Mucosa of descending colon (tissue), 3 donors: ENCODE measurements at regions not wholly inside any gene's neighbourhood (a gene's known extent, or its start where the extent isn't known, plus 50 kb on each side); places are given as distances from the start of the nearest gene placed in this dataset.
"Not testable (repeated sequence)": the region's sequence is repeated elsewhere in the genome, so short reads cannot be mapped to it uniquely, and the experiment has no call there.

Experiments used
- ATAC-seq: fragments of 200-7000 bp; cut with Tn5 transposase; one replicate; pipeline ENCODE4 v1.9.1; 2020; ENCODE audit warnings: mild to moderate bottlenecking, moderate library complexity
- DNase-seq, 3 donors: peaks; one replicate each; pipeline ENCODE4 v3.0.0-alpha.2; 2020
- H3K36me3 ChIP-seq: fragments of 200-600 bp; one replicate; pipeline ENCODE4 v1.8.0; 2021; ENCODE audit warnings: low read depth, mild to moderate bottlenecking
- H3K4me1 ChIP-seq: fragments of 200-600 bp; one replicate; pipeline ENCODE4 v1.8.0; 2021; ENCODE audit warnings: low read depth, mild to moderate bottlenecking
- H3K4me3 ChIP-seq: fragments of 200-600 bp; one replicate; pipeline ENCODE4 v1.8.0; 2021; ENCODE audit warnings: mild to moderate bottlenecking
- H3K9me3 ChIP-seq: fragments of 200-600 bp; one replicate; pipeline ENCODE4 v1.8.0; 2021; ENCODE audit warnings: mild to moderate bottlenecking
- CTCF ChIP-seq: fragments of 200-600 bp; IDR thresholded peaks from one replicate; pipeline ENCODE4 v1.8.0; 2022; ENCODE audit warnings: antibody characterized with exemption, mild to moderate bottlenecking
- intact Hi-C, 2 donors: fragments of 100-400 bp; cut with DNase I in 1 of 2; cut with micrococcal nuclease in 1 of 2; formaldehyde crosslinking; loops; one replicate each; pipeline versions ENCODE4 v1.11.0 to v1.11.1; 2022; cut with DNase I, micrococcal nuclease
- donor health status: DM: no; HTN: no; CAD: no; lungs with moderate emphysema.
- donor health status: DM: no; HTN: no; CAD: no.
- donor health status: DM: no; HTN: yes; CAD: no.

- intact Hi-C loops, H3K36me3 ChIP-seq, H3K9me3 ChIP-seq, ATAC-seq, H3K4me1 ChIP-seq, H3K4me3 ChIP-seq: not testable (repeated sequence)
- DNase-seq: peak in 1 of 3 donors; percentile 10
Observed at GRCh38 chr2:89756616-89757015, 1065.1 kb downstream of the RPIA start.

DNA sequence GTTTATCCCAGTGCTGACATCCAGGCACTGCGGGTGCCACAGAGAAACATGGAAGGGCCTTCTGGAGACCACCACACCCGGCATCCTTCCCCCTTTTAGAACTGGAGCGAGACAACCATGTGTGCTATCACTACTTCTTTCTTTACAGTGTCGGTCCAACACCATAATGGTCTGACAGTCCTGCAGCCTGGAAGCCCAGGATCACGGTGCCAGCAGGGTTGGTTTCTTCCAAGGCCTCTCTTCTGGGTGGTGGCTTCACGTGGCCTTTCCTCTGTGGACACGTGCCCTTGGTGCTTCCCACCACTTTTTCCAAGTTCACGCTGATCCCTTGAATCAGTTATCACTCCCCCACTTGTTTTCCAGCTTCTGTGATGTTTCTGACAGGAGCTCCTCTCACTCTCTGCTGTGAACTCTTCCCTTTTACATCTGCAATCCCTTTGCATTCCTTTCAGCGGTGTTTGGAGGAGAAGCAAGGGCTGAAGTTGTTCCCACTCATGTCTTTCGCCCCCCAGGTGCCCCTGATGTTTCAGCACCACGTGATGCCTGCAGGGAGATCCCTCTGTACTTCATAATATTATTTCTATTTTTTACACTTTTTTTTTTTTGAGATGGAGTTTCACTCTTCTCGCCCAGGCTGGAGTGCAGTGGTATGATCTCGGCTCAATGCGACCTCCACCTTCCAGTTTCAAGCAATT, 1067.0 kb downstream of the RPIA start:
- intact Hi-C loops, ATAC-seq, H3K36me3 ChIP-seq, H3K4me1 ChIP-seq, H3K9me3 ChIP-seq, H3K4me3 ChIP-seq: not testable (repeated sequence)
- peak in 1 of 3 donors; percentile 19 for DNase-seq

DNA sequence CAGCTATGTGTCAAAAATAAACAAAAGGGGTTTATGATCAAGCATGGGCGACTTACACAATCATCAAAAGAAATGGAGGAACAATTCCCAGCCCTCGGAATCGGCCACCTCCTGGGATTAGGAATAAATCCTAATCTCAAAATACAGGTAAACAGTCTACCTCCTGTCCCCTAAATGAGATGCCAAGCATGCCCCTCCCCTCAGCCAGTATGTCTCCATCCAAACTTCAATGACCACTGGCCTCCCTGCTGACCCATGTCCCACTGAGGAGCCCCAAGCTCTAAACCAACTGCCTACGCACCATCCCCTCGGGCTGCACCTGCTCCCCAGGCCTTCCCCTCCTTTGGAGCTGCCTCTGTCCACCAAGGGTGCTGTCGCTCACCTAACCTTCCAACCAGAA, 1069.3 kb downstream of the RPIA start:
- ATAC-seq, H3K36me3 ChIP-seq, intact Hi-C loops, H3K4me3 ChIP-seq, H3K4me1 ChIP-seq: not testable (repeated sequence)
- H3K9me3 ChIP-seq: peaks cover 22% of the 10 kb centered on the region
- peak in 1 of 3 donors; percentile 17 for DNase-seq

GRCh38 chr2:89761171-89761570, 1069.7 kb downstream of the RPIA start:
- DNase-seq, intact Hi-C loops, H3K36me3 ChIP-seq, H3K4me3 ChIP-seq, H3K4me1 ChIP-seq, ATAC-seq: not testable (repeated sequence)
- peaks cover 25% of the 10 kb centered on the region for H3K9me3 ChIP-seq

DNA sequence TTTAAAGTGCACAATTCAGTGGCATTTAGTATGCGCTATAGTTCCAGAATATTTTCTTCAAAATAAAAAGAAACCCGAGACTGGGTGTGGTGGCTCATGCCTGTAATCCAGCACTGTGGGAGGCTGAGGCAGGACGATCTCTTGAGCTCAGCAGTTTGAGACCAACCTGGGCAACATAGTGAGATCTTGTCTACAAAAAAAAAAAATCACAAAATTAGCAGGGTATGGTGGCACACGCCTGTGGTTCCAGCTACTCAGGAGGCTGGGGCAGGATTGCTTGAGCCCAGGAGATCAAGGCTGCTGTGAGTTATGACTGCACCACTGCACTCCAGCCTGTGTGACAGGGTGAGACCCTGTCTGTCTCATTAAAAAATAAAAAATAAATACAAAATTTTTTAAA, 1070.4 kb downstream of the RPIA start:
- H3K4me3 ChIP-seq, intact Hi-C loops, H3K4me1 ChIP-seq, ATAC-seq, H3K36me3 ChIP-seq: not testable (repeated sequence)
- peaks cover 26% of the 10 kb centered on the region for H3K9me3 ChIP-seq
- DNase-seq: peak in 1 of 3 donors; percentile 12

DNA sequence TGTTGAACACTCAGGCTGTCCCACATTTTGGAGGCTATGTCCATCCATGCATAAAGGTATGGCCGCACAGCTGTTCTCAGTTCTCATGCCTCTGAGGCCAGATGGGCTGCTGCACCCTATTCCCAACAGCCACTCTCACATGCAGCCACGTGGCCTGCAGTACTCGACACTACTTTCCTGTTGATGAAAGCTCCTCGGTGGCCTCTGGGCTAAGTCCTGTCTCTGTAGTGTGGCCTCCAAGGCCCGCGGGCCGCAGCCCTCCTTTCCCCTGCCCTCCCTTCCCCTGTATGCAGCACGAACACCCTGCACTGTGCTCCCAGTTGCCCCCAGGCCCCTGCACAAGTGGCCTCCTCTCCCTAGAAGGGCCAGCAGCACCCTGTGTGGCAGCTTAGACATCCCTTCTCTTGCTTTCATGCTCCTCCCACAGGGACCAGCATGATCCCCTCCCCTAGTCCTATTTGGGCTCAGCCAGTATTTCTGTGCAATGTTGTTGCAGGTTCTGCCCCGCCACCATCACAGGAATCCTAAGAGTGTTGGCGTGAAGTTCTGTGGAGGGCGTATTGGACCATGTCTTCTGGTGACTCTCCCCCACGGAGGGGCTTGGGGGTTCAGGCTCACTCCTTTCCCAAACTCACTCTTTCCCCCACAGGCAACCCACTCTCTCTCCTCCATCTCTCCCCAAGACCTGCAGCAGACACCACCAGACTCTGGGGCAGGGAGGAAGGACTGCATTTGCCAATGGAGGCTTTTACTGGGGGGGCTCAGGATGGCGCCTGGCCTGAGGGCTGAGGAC, 1071.2 kb downstream of the RPIA start:
- H3K4me3 ChIP-seq, H3K36me3 ChIP-seq, intact Hi-C loops, ATAC-seq, H3K4me1 ChIP-seq: not testable (repeated sequence)
- peak in 2 of 3 donors; percentile 13 to 41 for DNase-seq
- H3K9me3 ChIP-seq: peaks cover 29% of the 10 kb centered on the region

GRCh38 chr2:89763254-89763580, 1071.7 kb downstream of the RPIA start:
- no peak for TF ChIP-seq CTCF
- peaks cover 29% of the 10 kb centered on the region for H3K9me3 ChIP-seq
- H3K4me3 ChIP-seq: no peak overlapping the region
- no peaks in the 10 kb centered on the region for H3K36me3 ChIP-seq
- H3K4me1 ChIP-seq: no peaks in the 10 kb centered on the region
- DNase-seq (peak in 2 of 3 donors; percentile 23 to 52), ATAC-seq (no peak)
- intact Hi-C loops: no loop called here

GRCh38 chr2:89763581-89764485, 1072.4 kb downstream of the RPIA start:
- no peak for TF ChIP-seq CTCF
- intact Hi-C loops: no loop called here
- Histone ChIP-seq H3K9me3 (peaks cover 29% of the 10 kb centered on the region), H3K4me3 (no peak overlapping the region), H3K36me3 (no peaks in the 10 kb centered on the region), H3K4me1 (no peaks in the 10 kb centered on the region)
- DNase-seq: peak in 2 of 3 donors; percentile 20 to 54
- no peak for ATAC-seq

DNA sequence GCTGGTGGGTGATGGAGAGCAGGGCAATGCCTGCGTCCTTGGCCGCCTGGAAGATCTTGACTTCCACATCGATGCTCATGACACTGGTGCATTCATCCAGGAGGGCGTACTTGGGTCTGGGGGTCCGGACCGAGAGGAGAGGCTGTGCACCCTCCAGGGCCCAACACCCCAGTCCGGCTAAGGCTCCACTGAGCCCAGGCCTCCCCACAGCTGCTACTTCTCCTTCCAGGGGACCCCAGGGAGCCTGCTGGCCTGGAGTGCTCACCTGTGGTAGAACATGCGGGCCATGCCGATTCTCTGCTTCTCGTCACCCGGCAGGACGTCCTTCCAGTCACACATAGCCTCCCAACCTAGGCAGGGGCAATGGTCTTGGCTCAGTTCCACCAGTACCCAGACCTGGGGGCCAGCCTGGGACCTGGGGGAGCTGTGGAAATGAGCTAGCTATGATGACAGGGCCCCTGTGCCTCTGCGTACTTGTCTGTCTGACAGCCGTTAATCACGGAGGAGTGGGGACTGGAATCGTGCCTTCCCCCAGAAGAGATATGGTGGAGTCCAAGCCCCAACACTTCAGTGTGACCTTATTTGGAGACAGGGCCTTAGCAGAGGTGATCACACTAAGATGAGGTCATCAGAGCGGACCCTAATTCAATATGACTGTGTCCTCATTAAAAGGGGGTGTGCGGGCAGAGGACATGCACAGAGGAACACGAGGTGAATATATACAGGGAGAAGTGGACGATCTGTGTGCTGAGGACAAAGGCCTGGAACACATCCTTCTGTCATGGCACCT, 1073.3 kb downstream of the RPIA start:
- H3K4me3 ChIP-seq, ATAC-seq, H3K4me1 ChIP-seq, H3K36me3 ChIP-seq, intact Hi-C loops: not testable (repeated sequence)
- peak in 2 of 3 donors; percentile 20 to 56 for DNase-seq
- H3K9me3 ChIP-seq: peaks cover 28% of the 10 kb centered on the region

DNA sequence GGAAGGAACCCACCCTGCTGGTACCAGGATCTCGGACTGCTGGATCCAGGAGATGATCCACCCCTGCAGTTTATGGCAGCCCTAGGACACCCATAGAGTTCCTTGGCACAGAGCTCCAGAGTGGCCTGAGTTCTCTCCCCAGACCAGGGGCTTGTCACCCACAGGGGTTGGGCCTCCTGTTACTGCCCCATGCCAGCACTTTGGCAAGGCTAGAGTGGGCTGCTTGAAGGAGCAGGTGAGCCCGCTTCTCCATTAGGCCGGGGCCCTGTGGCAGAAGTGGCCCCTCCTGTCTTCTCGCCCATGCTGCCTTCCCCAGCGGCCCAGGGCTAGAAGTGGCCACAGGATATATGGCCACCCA, 1073.9 kb downstream of the RPIA start:
- H3K4me1 ChIP-seq, ATAC-seq, H3K4me3 ChIP-seq, intact Hi-C loops, H3K36me3 ChIP-seq: not testable (repeated sequence)
- peak in 1 of 3 donors; percentile 42 for DNase-seq
- H3K9me3 ChIP-seq: peaks cover 27% of the 10 kb centered on the region
